Left lung (tissue), 4 donors: ENCODE measurements at regions not wholly inside any gene's neighbourhood (a gene's known extent, or its start where the extent isn't known, plus 50 kb on each side); places are given as distances from the start of the nearest gene placed in this dataset.

Source experiments
- ATAC-seq: fragments of 200-7000 bp; cut with Tn5 transposase; one replicate; pipeline ENCODE4 v1.9.1; 2020; ENCODE audit warnings: moderate library complexity
- DNase-seq, 4 donors: peaks; one replicate each; pipeline ENCODE4 v3.0.0-alpha.2; 2013 to 2020
- H3K27ac ChIP-seq, 2 donors: fragments of 200-600 bp; sonication (generic) in 1 of 2; one replicate each; pipeline versions ENCODE4 v1.5.0 to v1.8.0; 2020 to 2021
- H3K27me3 ChIP-seq, 2 donors: fragments of 200-600 bp; sonication (generic) in 1 of 2; one replicate each; pipeline versions ENCODE4 v1.5.0 to v1.8.0; 2020 to 2021
- H3K36me3 ChIP-seq, 2 donors: fragments of 200-600 bp; sonication (generic) in 1 of 2; one replicate each; pipeline versions ENCODE4 v1.5.0 to v1.8.0; 2020 to 2021
- H3K4me1 ChIP-seq, 2 donors: fragments of 200-600 bp; one replicate each; pipeline ENCODE4 v1.8.0; 2021
- H3K4me3 ChIP-seq, 2 donors: fragments of 200-600 bp; sonication (generic) in 1 of 2; one replicate each; pipeline versions ENCODE4 v1.5.0 to v1.8.0; 2020 to 2021; ENCODE audit warnings: mild to moderate bottlenecking in 1 of 2
- H3K9me3 ChIP-seq, 2 donors: fragments of 200-600 bp; sonication (generic) in 1 of 2; one replicate each; pipeline versions ENCODE4 v1.5.0 to v1.8.0; 2020 to 2021
- CTCF ChIP-seq, 2 donors: fragments of 200-600 bp; sonication (generic) in 1 of 2; IDR thresholded peaks; one replicate each; pipeline versions ENCODE4 v1.5.0 to v1.8.0; 2021; ENCODE audit warnings: antibody characterized with exemption in 2 of 2
- intact Hi-C, 2 donors: fragments of 100-400 bp; cut with DNase I; formaldehyde crosslinking; loops; one replicate each; pipeline versions ENCODE4 v1.11.2 to v1.14.2; 2022
- donor health status: DM: no; HTN: yes; CAD: no.
- donor health status: DM: no; HTN: no; CAD: no.

- ATAC-seq: no peak
- no peaks in the 10 kb centered on the region for H3K9me3 ChIP-seq
- H3K27ac ChIP-seq: no peak overlapping the region
- H3K4me1 ChIP-seq: no peaks in the 10 kb centered on the region
- DNase-seq: no peak
- no peak overlapping the region for H3K4me3 ChIP-seq
- H3K36me3 ChIP-seq: no peaks in the 10 kb centered on the region
- no peak for TF ChIP-seq CTCF (IDR thresholded peaks at IDR 0.05)
- intact Hi-C loops: no loop called here
- peaks cover 0 to 37% of the 10 kb centered on the region in 2 donors for H3K27me3 ChIP-seq
Observed at GRCh38 chr3:10599017-10599416, 93.6 kb upstream of the ATP2B2 start.

GRCh38 chr3:10599444-10599843, 94.1 kb upstream of the ATP2B2 start:
- no peak for TF ChIP-seq CTCF (IDR thresholded peaks at IDR 0.05)
- Histone ChIP-seq H3K9me3 (no peaks in the 10 kb centered on the region), H3K36me3 (no peaks in the 10 kb centered on the region), H3K27ac (no peak overlapping the region), H3K4me1 (no peaks in the 10 kb centered on the region), H3K4me3 (no peak overlapping the region), H3K27me3 (peaks cover 0 to 37% of the 10 kb centered on the region in 2 donors)
- DNase-seq (no peak), ATAC-seq (no peak)
- intact Hi-C loops: no loop called here

GRCh38 chr3:10600296-10600714, 94.9 kb upstream of the ATP2B2 start:
- TF ChIP-seq CTCF (IDR thresholded peaks at IDR 0.05): no peak
- Histone ChIP-seq H3K36me3 (no peaks in the 10 kb centered on the region), H3K4me1 (no peaks in the 10 kb centered on the region), H3K27ac (no peak overlapping the region), H3K27me3 (peaks cover 0 to 42% of the 10 kb centered on the region in 2 donors), H3K9me3 (no peaks in the 10 kb centered on the region), H3K4me3 (no peak overlapping the region)
- ATAC-seq: no peak
- intact Hi-C loops: no loop called here
- no peak for DNase-seq

GRCh38 chr3:10600726-10601125, 95.3 kb upstream of the ATP2B2 start:
- DNase-seq (no peak), ATAC-seq (no peak)
- intact Hi-C loops: no loop called here
- no peak for TF ChIP-seq CTCF (IDR thresholded peaks at IDR 0.05)
- no peaks in the 10 kb centered on the region for H3K9me3 ChIP-seq
- H3K4me1 ChIP-seq: no peaks in the 10 kb centered on the region
- no peak overlapping the region for H3K27ac ChIP-seq
- no peaks in the 10 kb centered on the region for H3K36me3 ChIP-seq
- no peak overlapping the region for H3K4me3 ChIP-seq
- peaks cover 0 to 46% of the 10 kb centered on the region in 2 donors for H3K27me3 ChIP-seq

- Histone ChIP-seq H3K27ac (no peak overlapping the region), H3K27me3 (peaks cover 0 to 52% of the 10 kb centered on the region in 2 donors), H3K4me1 (no peaks in the 10 kb centered on the region), H3K36me3 (no peaks in the 10 kb centered on the region), H3K4me3 (no peak overlapping the region), H3K9me3 (no peaks in the 10 kb centered on the region)
- no peak for TF ChIP-seq CTCF (IDR thresholded peaks at IDR 0.05)
- intact Hi-C loops: no loop called here
- DNase-seq (peak in 1 of 4 donors; percentile 32), ATAC-seq (no peak)
Observed at GRCh38 chr3:10601151-10601856, 95.9 kb upstream of the ATP2B2 start.
